HepG2 (cell line): ENCODE measurements at regions not wholly inside any gene's neighbourhood (a gene's known extent, or its start where the extent isn't known, plus 50 kb on each side); places are given as distances from the start of the nearest gene placed in this dataset.

Source experiments
- BRCA1 ChIP-seq: sonication (generic); formaldehyde crosslinking; IDR thresholded peaks from 2 replicates; pipeline ENCODE4 v1.4.0; 2020; ENCODE audit warnings: missing genetic modification reagents
- MEF2D ChIP-seq: sonication (generic); formaldehyde crosslinking; IDR thresholded peaks from 2 replicates; pipeline ENCODE4 v1.5.1; 2020; ENCODE audit warnings: mild to moderate bottlenecking, missing genetic modification reagents

DNA sequence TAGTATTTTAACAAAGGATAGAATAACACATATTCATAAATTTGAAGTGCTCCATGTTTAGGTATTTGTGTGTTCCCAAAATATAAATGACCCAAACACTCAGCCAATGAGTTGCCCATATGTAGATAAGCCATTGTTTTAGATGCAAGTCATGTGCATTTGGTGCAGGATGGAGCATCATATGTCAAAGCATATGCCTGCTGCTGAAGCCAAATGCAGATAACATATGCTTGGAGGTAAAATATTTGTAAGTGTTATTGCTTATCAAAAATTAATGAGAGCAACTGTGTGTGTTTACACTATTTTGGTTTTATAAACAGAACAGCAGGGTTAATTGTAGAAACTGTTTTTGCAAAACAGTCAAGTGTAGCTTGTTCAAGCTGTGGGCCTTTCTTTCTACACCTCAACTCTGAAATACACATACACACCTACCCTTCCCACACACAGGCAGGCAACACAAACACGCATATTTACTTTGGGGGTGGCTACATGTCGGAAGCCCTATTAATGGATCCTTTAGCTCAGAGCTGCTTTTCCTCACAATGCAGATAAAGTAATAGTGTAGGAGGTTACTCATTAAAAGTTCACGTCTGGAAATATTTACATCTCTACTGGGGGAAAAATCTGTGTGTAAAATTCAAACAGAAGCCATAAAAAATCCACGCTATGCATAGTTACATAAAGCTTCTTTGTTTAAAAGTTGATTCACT, 521.4 kb downstream of the ZNF385D start:
- TF ChIP-seq BRCA1 (CRISPR knock-in tag), result no peak
- TF ChIP-seq MEF2D (CRISPR knock-in tag), result no peak
